ENCODE measurements at regions not wholly inside any gene's neighbourhood (a gene's known extent, or its start where the extent isn't known, plus 50 kb on each side); places are given as distances from the start of the nearest gene placed in this dataset.

DNA sequence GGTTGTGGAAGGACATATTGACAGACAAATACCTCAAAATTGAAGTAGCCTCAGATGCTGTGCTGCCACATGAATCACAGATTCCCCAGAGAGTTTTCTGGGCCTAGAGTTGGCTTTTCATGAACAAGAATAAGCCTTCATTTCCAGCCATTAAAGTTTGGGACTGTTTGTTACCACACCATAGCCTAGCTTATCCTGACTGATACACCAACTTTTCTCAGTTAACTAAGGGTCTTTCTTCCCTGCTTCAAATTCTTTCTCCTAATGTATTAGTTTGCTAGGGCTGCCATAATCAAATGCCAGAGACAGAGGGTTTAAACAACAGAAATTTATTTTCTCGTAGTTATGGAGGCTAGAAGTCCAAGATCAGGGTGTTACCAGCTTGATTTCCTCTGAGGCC is 237.4 kb upstream of the ZFP64 start:
- no peak for TF ChIP-seq LRRFIP1 (CRISPR knock-in tag; conservative IDR thresholded peaks at IDR 0.05)
- peak; percentile 81; the same call in 1 of the 2 replicates for TF ChIP-seq ZNF12 (CRISPR knock-in tag; IDR thresholded peaks at IDR 0.05)
- TF ChIP-seq RBAK (CRISPR knock-in tag; IDR thresholded peaks at IDR 0.05) = peak; percentile 85; the same call in 1 of the 2 replicates
- no TSS peak for BruUV-seq (replicated peaks)
- ATAC-seq = no peak
- H3K79me2 ChIP-seq (ENCODE audit: insufficient read depth, low read length) = no peaks in the 10 kb centered on the region
- H3K27me3 ChIP-seq (ENCODE audit: control insufficient read depth in 1 of 2, insufficient read depth in 2 of 2, low read length in 2 of 2) = no peaks in the 10 kb centered on the region
- no peak overlapping the region for H3K27ac ChIP-seq (ENCODE audit: extremely low read length, insufficient read depth, low read length)
- WGBS (ENCODE audit: low lambda C conversion rate) = 5% methylated on average over 1 of the region's 1 CpG
- no peak overlapping the region for H3K4me3 ChIP-seq (replicated peaks in 1 of 3; ENCODE audit: insufficient read depth in 1 of 3, low read depth in 2 of 3, low read length in 3 of 3)
- H2AFZ ChIP-seq (ENCODE audit: low read length) = no peak overlapping the region
- in situ Hi-C loops (cut with HindIII; ENCODE audit: extremely low pct_ligation_motif_present, low pct_unique_long_range_greater_than_20kb) (no loop called here), intact Hi-C loops (cut with micrococcal nuclease; ENCODE audit: unreplicated experiment) (no loop called here)
- H4K20me1 ChIP-seq (ENCODE audit: insufficient read depth, low read length) = no peaks in the 10 kb centered on the region
- ChIA-PET CTCF (ENCODE audit: low intra/inter-chr PET ratio, low total read pairs) (no interaction called here), POLR2A (no interaction called here)
- no peak for FAIRE-seq
- H3K9me3 ChIP-seq (ENCODE audit: low read length) = peaks cover 19% of the 10 kb centered on the region; the same call in 1 of the 2 replicates
- no peak overlapping the region for H3K4me2 ChIP-seq (ENCODE audit: low read depth, low read length)
- peaks cover 13% of the 10 kb centered on the region; the same call in 1 of the 2 replicates for H3K4me1 ChIP-seq (ENCODE audit: insufficient read depth, low read length)
- DNase-seq (ENCODE audit: low spot score) = no peak
- no peaks in the 10 kb centered on the region for H3K36me3 ChIP-seq (replicated peaks in 1 of 2; ENCODE audit: control insufficient read depth in 1 of 2, insufficient read depth in 2 of 2, low read length in 2 of 2)
- no peak overlapping the region for H3K9ac ChIP-seq (ENCODE audit: insufficient read depth, low read depth, low read length)

DNA sequence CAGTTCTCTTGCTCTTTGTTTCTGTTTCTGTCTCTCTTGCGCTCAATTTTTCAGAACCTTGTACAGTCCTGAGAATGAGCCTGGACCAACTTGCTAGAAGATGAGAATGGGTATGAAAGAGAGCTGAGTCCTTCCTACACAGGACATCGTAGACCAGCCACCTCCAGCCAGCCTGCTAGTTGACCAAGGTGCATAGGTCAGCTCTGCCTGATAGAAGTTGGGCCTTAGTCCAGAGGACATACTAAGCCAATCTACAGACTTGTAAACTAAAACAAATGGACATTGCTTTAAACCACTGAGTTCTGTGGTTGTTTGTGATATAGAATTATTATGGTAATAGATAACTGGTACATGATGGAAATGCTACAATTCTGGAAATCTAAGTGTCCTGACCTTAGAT is 236.4 kb upstream of the ZFP64 start:
- H3K9me3 ChIP-seq (ENCODE audit: low read length) = peaks cover 29% of the 10 kb centered on the region
- no peak overlapping the region for H3K9ac ChIP-seq (ENCODE audit: insufficient read depth, low read depth, low read length)
- intact Hi-C loops (cut with micrococcal nuclease; ENCODE audit: unreplicated experiment) (no loop called here), in situ Hi-C loops (cut with HindIII; ENCODE audit: extremely low pct_ligation_motif_present, low pct_unique_long_range_greater_than_20kb) (no loop called here)
- H3K4me3 ChIP-seq (replicated peaks in 1 of 3; ENCODE audit: insufficient read depth in 1 of 3, low read depth in 2 of 3, low read length in 3 of 3) = no peak overlapping the region
- BruUV-seq (replicated peaks) = no TSS peak
- DNase-seq (ENCODE audit: low spot score) (no peak), ATAC-seq (peak; percentile 49; the same call in 2 of the 3 replicates), FAIRE-seq (no peak)
- H2AFZ ChIP-seq (ENCODE audit: low read length) = no peak overlapping the region
- H4K20me1 ChIP-seq (ENCODE audit: insufficient read depth, low read length) = no peaks in the 10 kb centered on the region
- peaks cover 2% of the 10 kb centered on the region; the same call in 1 of the 2 replicates for H3K4me1 ChIP-seq (ENCODE audit: insufficient read depth, low read length)
- 50% methylated on average over 2 of the region's 2 CpGs for WGBS (ENCODE audit: low lambda C conversion rate)
- H3K27ac ChIP-seq (ENCODE audit: extremely low read length, insufficient read depth, low read length) = no peak overlapping the region
- no peaks in the 10 kb centered on the region for H3K79me2 ChIP-seq (ENCODE audit: insufficient read depth, low read length)
- CTCF ChIA-PET (ENCODE audit: low intra/inter-chr PET ratio, low total read pairs) = no interaction called here
- POLR2A ChIA-PET = no interaction called here
- no peaks in the 10 kb centered on the region for H3K27me3 ChIP-seq (ENCODE audit: control insufficient read depth in 1 of 2, insufficient read depth in 2 of 2, low read length in 2 of 2)
- H3K4me2 ChIP-seq (ENCODE audit: low read depth, low read length) = no peak overlapping the region
- H3K36me3 ChIP-seq (replicated peaks in 1 of 2; ENCODE audit: control insufficient read depth in 1 of 2, insufficient read depth in 2 of 2, low read length in 2 of 2) = no peaks in the 10 kb centered on the region
- TF ChIP-seq, protein P1, sequence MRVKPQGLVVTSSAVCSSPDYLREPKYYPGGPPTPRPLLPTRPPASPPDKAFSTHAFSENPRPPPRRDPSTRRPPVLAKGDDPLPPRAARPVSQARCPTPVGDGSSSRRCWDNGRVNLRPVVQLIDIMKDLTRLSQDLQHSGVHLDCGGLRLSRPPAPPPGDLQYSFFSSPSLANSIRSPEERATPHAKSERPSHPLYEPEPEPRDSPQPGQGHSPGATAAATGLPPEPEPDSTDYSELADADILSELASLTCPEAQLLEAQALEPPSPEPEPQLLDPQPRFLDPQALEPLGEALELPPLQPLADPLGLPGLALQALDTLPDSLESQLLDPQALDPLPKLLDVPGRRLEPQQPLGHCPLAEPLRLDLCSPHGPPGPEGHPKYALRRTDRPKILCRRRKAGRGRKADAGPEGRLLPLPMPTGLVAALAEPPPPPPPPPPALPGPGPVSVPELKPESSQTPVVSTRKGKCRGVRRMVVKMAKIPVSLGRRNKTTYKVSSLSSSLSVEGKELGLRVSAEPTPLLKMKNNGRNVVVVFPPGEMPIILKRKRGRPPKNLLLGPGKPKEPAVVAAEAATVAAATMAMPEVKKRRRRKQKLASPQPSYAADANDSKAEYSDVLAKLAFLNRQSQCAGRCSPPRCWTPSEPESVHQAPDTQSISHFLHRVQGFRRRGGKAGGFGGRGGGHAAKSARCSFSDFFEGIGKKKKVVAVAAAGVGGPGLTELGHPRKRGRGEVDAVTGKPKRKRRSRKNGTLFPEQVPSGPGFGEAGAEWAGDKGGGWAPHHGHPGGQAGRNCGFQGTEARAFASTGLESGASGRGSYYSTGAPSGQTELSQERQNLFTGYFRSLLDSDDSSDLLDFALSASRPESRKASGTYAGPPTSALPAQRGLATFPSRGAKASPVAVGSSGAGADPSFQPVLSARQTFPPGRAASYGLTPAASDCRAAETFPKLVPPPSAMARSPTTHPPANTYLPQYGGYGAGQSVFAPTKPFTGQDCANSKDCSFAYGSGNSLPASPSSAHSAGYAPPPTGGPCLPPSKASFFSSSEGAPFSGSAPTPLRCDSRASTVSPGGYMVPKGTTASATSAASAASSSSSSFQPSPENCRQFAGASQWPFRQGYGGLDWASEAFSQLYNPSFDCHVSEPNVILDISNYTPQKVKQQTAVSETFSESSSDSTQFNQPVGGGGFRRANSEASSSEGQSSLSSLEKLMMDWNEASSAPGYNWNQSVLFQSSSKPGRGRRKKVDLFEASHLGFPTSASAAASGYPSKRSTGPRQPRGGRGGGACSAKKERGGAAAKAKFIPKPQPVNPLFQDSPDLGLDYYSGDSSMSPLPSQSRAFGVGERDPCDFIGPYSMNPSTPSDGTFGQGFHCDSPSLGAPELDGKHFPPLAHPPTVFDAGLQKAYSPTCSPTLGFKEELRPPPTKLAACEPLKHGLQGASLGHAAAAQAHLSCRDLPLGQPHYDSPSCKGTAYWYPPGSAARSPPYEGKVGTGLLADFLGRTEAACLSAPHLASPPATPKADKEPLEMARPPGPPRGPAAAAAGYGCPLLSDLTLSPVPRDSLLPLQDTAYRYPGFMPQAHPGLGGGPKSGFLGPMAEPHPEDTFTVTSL (CRISPR knock-in tag; IDR thresholded peaks at IDR 0.05; ENCODE audit: borderline replicate concordance) = no peak
- TF ChIP-seq BCLAF1 (IDR thresholded peaks at IDR 0.05) = no peak
- TF ChIP-seq ZMYM4 (CRISPR knock-in tag; IDR thresholded peaks at IDR 0.05) = no peak
- TF ChIP-seq ZNF891 (CRISPR knock-in tag; IDR thresholded peaks at IDR 0.05) = no peak
- TF ChIP-seq SAFB2 (CRISPR knock-in tag; IDR thresholded peaks at IDR 0.05; ENCODE audit: borderline replicate concordance, low read depth) = no peak
